HepG2 (cell line): ENCODE measurements at regions not wholly inside any gene's neighbourhood (a gene's known extent, or its start where the extent isn't known, plus 50 kb on each side); places are given as distances from the start of the nearest gene placed in this dataset.

Source experiments
- ATAC-seq: fragments of 200-7000 bp; cut with Tn5 transposase; 3 replicates; pipeline ENCODE4 v1.9.1; 2020; ENCODE audit warnings: mild to moderate bottlenecking, moderate library complexity
- BruUV-seq: library from RNA; stranded (reverse); fragments of 400-500 nt; replicated peaks from 2 replicates; lab custom pipeline; 2021; lab: Mats Ljungman, UMichigan
- CTCF ChIA-PET: fragments of 300-600 bp; formaldehyde crosslinking; extraction: SDS; loops from one replicate; lab custom pipeline; 2021; ENCODE audit warnings: low total read pairs, inconsistent platforms, low intra/inter-chr PET ratio; lab: Yijun Ruan, JAX
- POLR2A ChIA-PET: fragments of 350-600 bp; sonication (Branson Sonifier 250); formaldehyde crosslinking; loops from one replicate; lab custom pipeline; 2020; ENCODE audit warnings: antibody characterized with exemption, inconsistent platforms; lab: Yijun Ruan, JAX
- DNase-seq: peaks from one replicate; pipeline ENCODE4 v3.0.0-alpha.2; 2015; ENCODE audit warnings: low spot score
- FAIRE-seq: peaks from 3 replicates; lab custom pipeline; 2011; peaks lifted over from hg19 to GRCh38; lab: Jason Lieb, UNC
- H2AFZ ChIP-seq: one replicate; pipeline ENCODE4 v1.6.1; 2011; ENCODE audit warnings: low read length, inconsistent platforms
- H3K27ac ChIP-seq: fragments of 300-600 bp; 3 replicates; pipeline ENCODE4 v1.8.0; 2011; ENCODE audit warnings: mixed run types, mild to moderate bottlenecking, mixed read lengths, low read length, inconsistent platforms; ENCODE audit not compliant: insufficient read depth; ENCODE audit errors: extremely low read length
- H3K27me3 ChIP-seq, 2 experiments: fragments of 200-600 bp in 1 of 2; 2 replicates in 1 of 2; 3 replicates in 1 of 2; pipeline versions ENCODE4 v1.6.0 to v1.8.0; 2011; ENCODE audit warnings: low read length in 2 of 2, mild to moderate bottlenecking in 2 of 2, moderate library complexity in 2 of 2, inconsistent platforms in 1 of 2; ENCODE audit not compliant: insufficient read depth in 2 of 2, control insufficient read depth in 1 of 2
- H3K36me3 ChIP-seq, 2 experiments: fragments of 200-600 bp in 1 of 2; replicated peaks in 1 of 2; 2 replicates in 1 of 2; 3 replicates in 1 of 2; pipeline versions ENCODE4 v1.5.1 to v1.8.0; 2011; ENCODE audit warnings: low read length in 2 of 2, inconsistent platforms in 1 of 2; ENCODE audit not compliant: insufficient read depth in 2 of 2, control insufficient read depth in 1 of 2
- H3K4me1 ChIP-seq: 2 replicates; pipeline ENCODE4 v1.5.1; 2012; ENCODE audit warnings: low read length, inconsistent platforms; ENCODE audit not compliant: insufficient read depth
- H3K4me2 ChIP-seq: 2 replicates; pipeline ENCODE4 v1.6.0; 2011; ENCODE audit warnings: low read depth, low read length, inconsistent platforms
- H3K4me3 ChIP-seq, 3 experiments: fragments of 200-600 bp in 1 of 3; sonication (generic), shearing (Covaris generic) in 1 of 3; replicated peaks in 1 of 3; 2 replicates each; pipeline ENCODE4 v1.5.1; 2011 to 2016; ENCODE audit warnings: low read length in 3 of 3, inconsistent platforms in 2 of 3, low read depth in 2 of 3, mild to moderate bottlenecking in 2 of 3, control low read depth in 1 of 3, mixed read lengths in 1 of 3; ENCODE audit not compliant: insufficient read depth in 1 of 3
- H3K79me2 ChIP-seq: one replicate; pipeline ENCODE4 v1.6.1; 2011; ENCODE audit warnings: low read length, inconsistent platforms; ENCODE audit not compliant: insufficient read depth
- H3K9ac ChIP-seq: 2 replicates; pipeline ENCODE4 v1.6.0; 2011; ENCODE audit warnings: mild to moderate bottlenecking, low read depth, low read length, inconsistent platforms; ENCODE audit not compliant: insufficient read depth
- H3K9me3 ChIP-seq: 2 replicates; pipeline ENCODE4 v1.5.1; 2012; ENCODE audit warnings: mild to moderate bottlenecking, low read length
- H4K20me1 ChIP-seq: 2 replicates; pipeline ENCODE4 v1.6.0; 2011; ENCODE audit warnings: inconsistent platforms, mild to moderate bottlenecking, low read length, moderate library complexity; ENCODE audit not compliant: insufficient read depth
- GRHL1 ChIP-seq: sonication (generic); formaldehyde crosslinking; conservative IDR thresholded peaks from 2 replicates; pipeline ENCODE4 v1.8.0; 2022; ENCODE audit warnings: missing genetic modification reagents
- HNF4A ChIP-seq: sonication (generic); formaldehyde crosslinking; IDR thresholded peaks from 2 replicates; pipeline ENCODE4 v1.4.0; 2020; ENCODE audit warnings: missing genetic modification reagents
- HNF4G ChIP-seq, 2 experiments: sonication (generic) in 1 of 2; formaldehyde crosslinking in 1 of 2; IDR thresholded peaks; 2 replicates each; pipeline versions ENCODE4 v1.4.0 to v1.6.1; 2011 to 2020; ENCODE audit warnings: borderline replicate concordance in 2 of 2, low read depth in 2 of 2, mild to moderate bottlenecking in 2 of 2, low read length in 1 of 2, missing genetic modification reagents in 1 of 2, moderate library complexity in 1 of 2
- HOXA5 ChIP-seq: sonication (generic); formaldehyde crosslinking; IDR thresholded peaks from 2 replicates; pipeline ENCODE4 v1.4.0; 2020; ENCODE audit warnings: missing genetic modification reagents
- NRL ChIP-seq: sonication (generic); formaldehyde crosslinking; IDR thresholded peaks from 2 replicates; pipeline ENCODE4 v1.5.0; 2020; ENCODE audit warnings: missing genetic modification reagents, mild to moderate bottlenecking, moderate library complexity, borderline replicate concordance
- PAX8 ChIP-seq: sonication (generic); formaldehyde crosslinking; IDR thresholded peaks from 2 replicates; pipeline ENCODE4 v1.8.0; 2022; ENCODE audit warnings: mild to moderate bottlenecking, missing genetic modification reagents, borderline replicate concordance
- RAD21 ChIP-seq: fragments of 450-650 bp; formaldehyde crosslinking; IDR thresholded peaks from 2 replicates; pipeline ENCODE4 v1.5.0; 2020; ENCODE audit warnings: mild to moderate bottlenecking
- RERE ChIP-seq: IDR thresholded peaks from 2 replicates; pipeline ENCODE4 v1.6.1; 2016; ENCODE audit warnings: low read depth, missing genetic modification reagents, missing compliant biosample characterization
- SNAPC2 ChIP-seq: sonication (generic); formaldehyde crosslinking; IDR thresholded peaks from 2 replicates; pipeline ENCODE4 v1.8.1; 2022; ENCODE audit warnings: mild to moderate bottlenecking, missing genetic modification reagents
- TAF15 ChIP-seq: fragments of 200-400 bp; formaldehyde crosslinking; IDR thresholded peaks from one replicate; pipeline ENCODE4 v1.6.1; 2018; ENCODE audit warnings: mild to moderate bottlenecking, low read depth, low read length; ENCODE audit not compliant: poor library complexity, severe bottlenecking
- ZKSCAN5 ChIP-seq: sonication (generic); formaldehyde crosslinking; IDR thresholded peaks from 2 replicates; pipeline ENCODE4 v1.5.1; 2020; ENCODE audit warnings: mild to moderate bottlenecking, missing genetic modification reagents
- ZNF253 ChIP-seq: sonication (generic); formaldehyde crosslinking; IDR thresholded peaks from 2 replicates; pipeline ENCODE4 v1.8.0; 2022; ENCODE audit warnings: mild to moderate bottlenecking, missing genetic modification reagents, borderline replicate concordance
- ZNF460 ChIP-seq: sonication (generic); formaldehyde crosslinking; IDR thresholded peaks from 2 replicates; pipeline ENCODE4 v1.5.1; 2020; ENCODE audit warnings: missing genetic modification reagents, mild to moderate bottlenecking, borderline replicate concordance
- in situ Hi-C: cut with HindIII; loops from 2 replicates; pipeline ENCODE4 v1.10.0; 2017; ENCODE audit warnings: low pct_unique_long_range_greater_than_20kb; ENCODE audit not compliant: extremely low pct_ligation_motif_present
- intact Hi-C: fragments of 100-400 bp; cut with micrococcal nuclease; formaldehyde crosslinking; loops from one replicate; pipeline ENCODE4 v1.10.0; 2022; ENCODE audit not compliant: unreplicated experiment

- no peak for TF ChIP-seq ZKSCAN5 (CRISPR knock-in tag)
- TF ChIP-seq SNAPC2 (CRISPR knock-in tag) = no peak
- no peak for TF ChIP-seq HOXA5
- TF ChIP-seq ZNF253 (CRISPR knock-in tag) = no peak
- TF ChIP-seq NRL = no peak
These were observed 770.8 kb upstream of the MBL2 start (continued) for GRCh38 chr10:53543410-53543809.

GRCh38 chr10:53537508-53537907 lies 764.9 kb upstream of the MBL2 start:
- no peak for ATAC-seq
- intact Hi-C loops (no loop called here), in situ Hi-C loops (no loop called here)
- Histone ChIP-seq H4K20me1 (no peaks in the 10 kb centered on the region), H3K27me3 (no peaks in the 10 kb centered on the region; a peak in 1 of 5 replicates), H2AFZ (no peak overlapping the region), H3K9ac (no peak overlapping the region), H3K27ac (no peak overlapping the region), H3K4me2 (no peak overlapping the region), H3K4me1 (no peaks in the 10 kb centered on the region), H3K79me2 (no peaks in the 10 kb centered on the region), H3K9me3 (no peaks in the 10 kb centered on the region), H3K4me3 (no peak overlapping the region), H3K36me3 (no peaks in the 10 kb centered on the region)
- BruUV-seq = no TSS peak
- no peak for FAIRE-seq
- POLR2A ChIA-PET = no interaction called here
- CTCF ChIA-PET = no interaction called here
- DNase-seq = no peak
- TF ChIP-seq ZNF460 (CRISPR knock-in tag) (no peak), TAF15 (no peak), RAD21 (CRISPR knock-in tag) (no peak), RERE (CRISPR knock-in tag) (no peak), GRHL1 (no peak), PAX8 (CRISPR knock-in tag) (no peak), HNF4G (IDR thresholded peaks at IDR 0.05; ENCODE audit: borderline replicate concordance, low read depth, low read length) (0 out of 2 replicates have a peak, but pooled peaks have one; percentile 19), HNF4G (CRISPR knock-in tag; IDR thresholded peaks at IDR 0.05; ENCODE audit: borderline replicate concordance, low read depth) (no peak), HNF4A (CRISPR knock-in tag) (peak; percentile 39; the same call in 1 of the 2 replicates)
